ENCODE measurements at regions not wholly inside any gene's neighbourhood (a gene's known extent, or its start where the extent isn't known, plus 50 kb on each side); places are given as distances from the start of the nearest gene placed in this dataset.

DNA sequence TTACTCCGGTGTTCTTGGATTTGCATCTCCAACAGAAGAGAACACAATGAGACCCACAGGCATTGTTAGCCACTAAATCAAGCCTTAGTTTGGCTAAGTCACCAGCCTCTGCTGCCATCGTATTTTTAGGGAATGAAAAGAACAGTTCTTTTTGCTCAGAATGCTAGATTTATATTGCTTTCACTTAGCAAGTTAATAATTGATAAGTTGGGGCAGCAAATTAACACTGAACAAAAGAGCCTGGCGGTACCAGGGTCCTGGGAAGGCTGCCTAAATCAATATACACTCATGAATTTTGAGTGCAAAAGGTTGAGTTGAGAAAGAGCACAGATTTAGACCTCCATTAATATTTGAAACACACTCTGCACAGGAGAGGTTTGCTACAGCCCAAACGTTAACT lies 767.7 kb downstream of the TYW1 start:
- DNase-seq (ENCODE audit: low read depth in 1 of 2, low spot score in 2 of 2) (no peak), FAIRE-seq (no peak)
- H3K79me1 ChIP-seq (ENCODE audit: low read depth, low read length): no peaks in the 10 kb centered on the region
- no peak overlapping the region for H3K4me2 ChIP-seq (ENCODE audit: insufficient read depth in 1 of 2, low read depth in 2 of 2, low read length in 2 of 2)
- H2BK20ac ChIP-seq (ENCODE audit: low read length): no peak overlapping the region
- no peak overlapping the region for H2BK12ac ChIP-seq (ENCODE audit: low read depth, low read length)
- no peak overlapping the region for H2BK5ac ChIP-seq (ENCODE audit: low read depth, low read length)
- no peak overlapping the region for H2BK120ac ChIP-seq (replicated peaks; ENCODE audit: low read depth, low read length)
- no peak overlapping the region for H3K23ac ChIP-seq (ENCODE audit: insufficient read length)
- H3K9me3 ChIP-seq (ENCODE audit: insufficient read depth in 2 of 2, low read depth in 1 of 2, low read length in 1 of 2): peaks cover 0 to 4% of the 10 kb centered on the region in 2 experiments; a peak in 1 of 4 replicates
- no peaks in the 10 kb centered on the region for H4K20me1 ChIP-seq (replicated peaks in 1 of 2; ENCODE audit: control insufficient read depth in 1 of 2, insufficient read depth in 2 of 2, low read length in 2 of 2)
- no peak overlapping the region for H2AK5ac ChIP-seq (ENCODE audit: low read depth, low read length)
- ChIA-PET POLR2A (ENCODE audit: partially characterized antibody) (no interaction called here), CTCF (ENCODE audit: partially characterized antibody) (interaction anchor here (1.5 kb wide), 1 partner anchor 139 kb away, joined by 3 read pairs; no protein-coding TSS in a partner anchor)
- no peak overlapping the region for H3K27ac ChIP-seq (ENCODE audit: low read depth, low read length)
- no peaks in the 10 kb centered on the region for H3K79me2 ChIP-seq (ENCODE audit: control insufficient read depth in 1 of 2, insufficient read depth in 2 of 2, low read length in 2 of 2)
- no peak overlapping the region for H4K91ac ChIP-seq (replicated peaks; ENCODE audit: insufficient read length, low read length)
- H3K4me3 ChIP-seq (ENCODE audit: extremely low read depth in 1 of 4, insufficient read depth in 2 of 4, low read depth in 3 of 4, low read length in 4 of 4): no peak overlapping the region
- H3K27me3 ChIP-seq (replicated peaks in 1 of 4; ENCODE audit: control insufficient read depth in 3 of 4, extremely low read depth in 1 of 4, insufficient read depth in 3 of 4, low read length in 3 of 4): no peaks in the 10 kb centered on the region
- H2BK15ac ChIP-seq (ENCODE audit: low read length): no peak overlapping the region
- TF ChIP-seq PHF8 (conservative IDR thresholded peaks at IDR 0.05; ENCODE audit: low read depth, low read length) (no peak), TCF12 (IDR thresholded peaks at IDR 0.05; ENCODE audit: low read depth, low read length) (no peak), SIX5 (IDR thresholded peaks at IDR 0.05; ENCODE audit: low read depth, low read length) (no peak), BCL11A (IDR thresholded peaks at IDR 0.05; ENCODE audit: low read depth in 2 of 2, low read length in 2 of 2) (no peak), YY1 (IDR thresholded peaks at IDR 0.05; ENCODE audit: low read depth, low read length) (no peak), RXRA (IDR thresholded peaks at IDR 0.05; ENCODE audit: insufficient read depth, low read depth, low read length) (no peak), ZNF274 (IDR thresholded peaks at IDR 0.05; ENCODE audit: borderline replicate concordance, extremely low read depth, low read length) (no peak), SRF (IDR thresholded peaks at IDR 0.05; ENCODE audit: low read depth, low read length) (no peak), HDAC2 (IDR thresholded peaks at IDR 0.05; ENCODE audit: borderline replicate concordance in 1 of 2, low read depth in 2 of 2, low read length in 2 of 2) (no peak)
- 90% methylated on average over 4 of the region's 4 CpGs; no CpG with 5 or more reads in 1 of the 2 experiments for WGBS, 2 experiments (ENCODE audit: extremely low coverage in 1 of 2, insufficient coverage in 1 of 2, insufficient read length in 1 of 2, insufficient replicate concordance in 2 of 2, low coverage in 1 of 2, low lambda C conversion rate in 2 of 2, missing lambda C conversion rate in 1 of 2)
- H3K9ac ChIP-seq (replicated peaks in 1 of 4; ENCODE audit: extremely low read depth in 1 of 4, low read depth in 3 of 4, low read length in 3 of 4): no peak overlapping the region
- H3K23me2 ChIP-seq (ENCODE audit: low read depth, low read length): no peaks in the 10 kb centered on the region
- H3K14ac ChIP-seq (ENCODE audit: insufficient read length): no peak overlapping the region
- no peaks in the 10 kb centered on the region for H3K4me1 ChIP-seq (replicated peaks in 1 of 4; ENCODE audit: control insufficient read depth in 3 of 4, insufficient read depth in 4 of 4, low read length in 3 of 4)
- no peak overlapping the region for H3K56ac ChIP-seq (replicated peaks; ENCODE audit: insufficient read length, low read depth, low read length)
- H3K36me3 ChIP-seq (ENCODE audit: control insufficient read depth in 2 of 4, insufficient read depth in 4 of 4, low read length in 3 of 4): no peaks in the 10 kb centered on the region
- H4K8ac ChIP-seq (ENCODE audit: extremely low read depth, insufficient read depth, low read length): no peak overlapping the region
- no peak overlapping the region for H3K4ac ChIP-seq (replicated peaks; ENCODE audit: insufficient read length, low read depth, low read length)
- H4K5ac ChIP-seq (ENCODE audit: insufficient read length, low read depth, low read length): no peak overlapping the region
- H3K18ac ChIP-seq (ENCODE audit: extremely low read depth, low read length): no peak overlapping the region
- no peak overlapping the region for H2AFZ ChIP-seq (ENCODE audit: low read length)

All from H1 (cell line).